HG02884 (cell line): ENCODE measurements at regions not wholly inside any gene's neighbourhood (a gene's known extent, or its start where the extent isn't known, plus 50 kb on each side); places are given as distances from the start of the nearest gene placed in this dataset.

ENCODE experiments used
- ATAC-seq: cut with Tn5 transposase; IDR thresholded peaks from one replicate; pipeline ENCODE4 v1.9.1; 2021; ENCODE audit warnings: mild to moderate bottlenecking, moderate library complexity; ENCODE audit not compliant: unreplicated experiment

- ATAC-seq, result no peak
Measured at GRCh38 chr13:57784633-57785032, 153.1 kb downstream of the PCDH17 start.

DNA sequence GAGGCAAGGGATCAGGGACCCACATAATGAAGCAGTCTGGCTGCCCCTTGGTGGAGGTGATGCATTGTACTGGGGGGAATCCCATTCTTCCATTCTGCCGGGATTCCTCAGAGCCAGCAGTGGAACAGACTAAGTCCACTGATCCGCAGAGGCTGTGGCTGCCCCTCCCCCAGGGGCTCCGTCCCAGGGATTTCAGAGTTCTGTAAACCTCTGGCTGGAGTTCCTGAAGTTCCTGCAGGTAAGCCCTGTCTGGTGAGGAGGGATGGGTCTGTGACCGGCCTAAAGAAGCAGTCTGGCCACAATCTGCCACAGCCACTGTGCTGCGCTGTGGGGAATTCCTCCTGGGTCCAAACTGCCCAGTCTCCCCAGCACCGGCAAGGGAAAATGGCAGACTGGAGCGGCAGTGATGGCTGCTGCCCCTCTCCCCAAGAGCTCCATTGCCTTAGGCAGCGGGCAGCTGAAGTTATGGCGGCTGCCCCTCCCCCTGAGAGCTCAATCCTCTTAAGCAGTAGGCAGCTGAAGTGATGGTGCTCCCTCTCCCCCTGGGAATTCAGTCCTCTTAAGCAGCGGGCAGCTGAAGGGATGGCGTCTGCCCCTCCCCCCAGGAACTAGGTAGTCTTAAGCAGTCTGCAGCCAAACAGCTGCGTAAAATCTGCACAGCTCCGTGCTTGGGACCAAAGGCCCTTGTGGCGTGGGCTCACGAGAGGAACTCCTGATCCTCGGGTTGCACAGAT, 155.7 kb downstream of the PCDH17 start:
- no peak for ATAC-seq

GRCh38 chr13:57799624-57800023, 168.1 kb downstream of the PCDH17 start:
- ATAC-seq, result no peak

GRCh38 chr13:57813651-57814050, 182.1 kb downstream of the PCDH17 start:
- no peak for ATAC-seq

DNA sequence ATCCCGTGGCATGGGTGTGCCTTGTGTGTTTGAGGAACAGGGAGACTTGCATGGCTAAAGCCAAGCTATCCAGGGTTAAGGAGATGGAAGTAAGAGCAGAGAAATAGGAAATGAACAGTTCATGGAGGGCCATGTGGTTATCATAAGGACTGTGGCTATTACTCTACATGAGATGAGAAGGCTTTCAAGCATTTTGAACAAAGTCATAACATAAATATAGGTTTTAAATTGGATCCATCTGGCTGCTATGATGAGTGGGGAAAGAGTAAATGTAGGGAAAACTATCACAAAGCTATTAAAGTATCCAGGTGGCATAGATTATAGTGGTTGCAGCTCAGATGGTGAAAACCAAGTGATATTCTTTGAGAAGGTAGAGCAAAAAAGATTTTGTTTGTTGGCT, 184.1 kb downstream of the PCDH17 start:
- no peak for ATAC-seq

DNA sequence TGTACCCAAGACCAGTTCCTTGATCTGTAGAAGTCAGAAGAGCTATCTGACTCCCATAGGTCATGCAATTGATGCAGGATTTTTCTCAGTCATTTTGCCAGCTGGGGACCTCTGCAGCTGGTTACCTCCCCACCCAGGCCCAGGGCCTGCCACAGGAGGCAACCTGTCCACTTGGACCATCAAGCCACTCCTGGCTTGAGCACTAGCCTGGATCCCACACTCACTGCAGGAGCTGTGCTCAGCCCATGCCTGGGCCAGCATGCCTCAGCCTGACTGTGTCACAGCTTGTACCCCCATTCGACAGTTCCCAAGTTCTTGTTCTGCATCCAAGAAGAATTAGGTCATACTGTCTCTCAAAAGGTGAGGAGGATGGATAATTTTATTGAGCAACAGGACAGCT, 189.4 kb downstream of the PCDH17 start:
- no peak for ATAC-seq

DNA sequence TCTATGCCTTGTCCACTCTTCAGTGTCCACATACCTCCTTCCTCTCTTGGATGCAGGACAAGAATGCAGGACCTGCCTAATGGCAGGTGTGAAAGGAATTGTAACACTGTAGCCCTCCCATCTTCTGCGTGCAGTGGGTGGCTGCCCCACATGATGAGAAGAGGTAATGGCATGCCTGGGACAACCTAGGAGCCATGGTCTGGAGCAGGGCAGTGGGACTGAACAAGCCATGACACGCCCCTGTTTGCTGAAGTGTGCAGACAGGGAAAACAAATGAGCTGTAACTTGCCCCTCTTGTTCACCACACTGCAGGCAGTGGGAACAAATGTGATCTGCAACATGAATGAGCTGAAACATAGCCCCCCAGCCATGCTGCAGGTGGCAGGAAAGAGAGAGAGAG, 192.2 kb downstream of the PCDH17 start:
- ATAC-seq, result no peak

DNA sequence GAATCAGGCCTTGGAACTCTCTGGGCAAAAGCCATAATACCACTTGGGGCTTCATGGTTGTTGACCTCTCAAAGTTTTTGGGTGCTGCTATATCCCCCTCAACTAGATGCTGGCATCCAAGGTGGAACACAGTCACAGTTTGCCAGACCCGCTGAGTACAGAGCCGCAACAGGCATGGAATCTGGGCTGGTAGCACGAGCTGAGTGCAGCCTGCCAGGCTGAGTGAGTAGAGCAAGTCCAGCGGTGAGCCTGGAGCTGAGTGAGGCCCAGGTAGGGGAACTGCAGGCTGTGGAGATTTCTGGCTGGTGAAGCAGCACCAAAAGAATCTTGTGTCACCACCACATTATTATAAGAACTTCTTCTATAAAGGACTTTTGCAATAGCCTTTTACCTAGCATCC, 192.6 kb downstream of the PCDH17 start:
- ATAC-seq, result no peak

DNA sequence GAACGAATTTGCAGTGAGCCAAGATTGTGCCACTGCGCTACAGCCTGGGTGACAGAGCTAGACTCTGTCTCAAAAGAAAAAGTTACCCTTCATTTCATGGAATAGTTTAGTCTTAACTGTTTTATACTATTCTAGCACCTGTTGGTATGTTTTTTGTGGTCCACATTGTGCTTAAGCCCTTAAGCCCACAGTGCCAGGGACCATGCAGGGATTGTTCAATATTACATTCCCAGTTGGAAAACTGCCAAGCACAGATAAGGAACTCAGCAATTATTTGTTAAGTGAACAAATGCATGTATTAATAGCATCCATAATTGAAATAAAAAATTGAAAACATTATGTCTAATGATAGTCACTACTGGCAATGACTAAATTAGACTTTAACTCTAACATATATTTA, 193.5 kb downstream of the PCDH17 start:
- ATAC-seq, result no peak

- ATAC-seq, result no peak
Measured at GRCh38 chr13:57829496-57829895, 198.0 kb downstream of the PCDH17 start.

GRCh38 chr13:57832187-57832586, 200.6 kb downstream of the PCDH17 start:
- ATAC-seq, result no peak

- no peak for ATAC-seq
Measured at GRCh38 chr13:57837801-57838200, 206.3 kb downstream of the PCDH17 start.

- ATAC-seq, result no peak
Measured at GRCh38 chr13:57843521-57843920, 212.0 kb downstream of the PCDH17 start.

- no peak for ATAC-seq
Measured at GRCh38 chr13:57846600-57847173, 215.1 kb downstream of the PCDH17 start.

DNA sequence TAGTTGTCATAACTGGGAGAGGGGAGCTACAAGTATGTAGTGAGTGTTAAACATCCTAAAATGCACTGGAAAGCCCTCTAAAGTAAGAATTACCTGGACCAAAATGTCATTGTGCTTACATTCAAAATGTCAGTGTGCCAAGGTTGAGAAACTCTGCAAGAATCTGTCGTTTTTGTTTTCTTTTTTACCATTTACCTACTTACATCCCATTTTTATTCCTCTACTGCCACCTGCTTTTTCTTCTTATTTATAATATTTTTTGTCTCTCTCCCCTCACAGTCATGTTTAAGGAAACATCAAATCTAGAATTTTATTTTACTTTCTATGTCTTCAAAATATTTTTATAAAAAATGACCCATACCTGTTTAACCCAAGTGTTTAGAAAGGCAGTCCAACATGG, 226.4 kb downstream of the PCDH17 start:
- no peak for ATAC-seq

DNA sequence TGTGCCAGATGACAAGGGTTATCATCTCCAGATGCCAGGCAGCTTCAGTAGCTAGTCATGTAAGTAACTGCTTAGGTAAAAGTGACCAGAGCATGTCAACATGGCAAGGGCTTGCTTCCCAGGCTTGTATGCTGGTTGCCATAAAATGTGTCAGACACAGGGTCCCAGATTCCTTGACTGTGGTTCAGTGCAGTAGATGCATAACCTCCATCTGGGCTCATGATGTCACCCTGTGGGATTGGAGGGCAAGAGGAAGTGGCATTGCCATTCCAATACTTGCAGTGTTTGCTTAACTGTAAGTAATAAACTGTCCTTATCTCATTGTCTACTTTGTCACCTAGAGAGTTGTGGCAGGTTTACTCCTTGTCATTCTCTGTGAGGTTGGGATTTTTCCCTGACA, 226.8 kb downstream of the PCDH17 start:
- no peak for ATAC-seq

GRCh38 chr13:57862879-57863278, 231.3 kb downstream of the PCDH17 start:
- no peak for ATAC-seq

DNA sequence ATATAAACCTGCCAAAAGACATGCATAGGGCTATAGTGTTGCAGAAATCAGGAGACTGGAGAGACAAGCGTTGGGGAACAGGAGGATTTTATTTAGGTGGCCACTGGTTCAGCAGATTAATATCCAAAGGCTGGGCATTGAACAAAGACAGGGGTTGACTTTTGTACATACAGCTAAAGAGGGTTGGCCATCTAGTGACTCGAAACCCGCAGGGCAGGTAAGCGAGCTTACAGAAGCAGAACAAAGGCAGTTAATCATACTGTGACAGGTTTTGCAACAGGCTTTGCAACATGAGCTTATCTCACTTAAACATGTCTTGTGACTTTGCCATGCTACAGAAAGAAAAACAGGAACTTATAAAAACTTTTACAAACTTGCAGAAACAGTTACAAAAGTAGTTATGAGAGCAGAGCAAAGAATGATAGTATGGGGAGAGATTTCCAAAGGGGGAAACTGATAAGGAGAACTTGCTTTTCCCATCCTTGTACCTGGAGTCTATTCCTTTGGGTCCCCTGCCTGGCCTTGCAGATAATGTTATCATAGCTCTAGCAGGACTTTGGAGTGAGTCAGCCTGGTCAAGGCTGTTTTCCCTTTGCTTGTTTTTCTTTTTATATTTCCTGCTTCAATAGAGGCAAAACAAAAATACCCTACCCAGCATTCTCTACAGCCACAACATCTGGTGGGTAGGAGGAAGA, 234.2 kb downstream of the PCDH17 start:
- no peak for ATAC-seq

GRCh38 chr13:57874530-57874929, 243.0 kb downstream of the PCDH17 start:
- ATAC-seq, result no peak

DNA sequence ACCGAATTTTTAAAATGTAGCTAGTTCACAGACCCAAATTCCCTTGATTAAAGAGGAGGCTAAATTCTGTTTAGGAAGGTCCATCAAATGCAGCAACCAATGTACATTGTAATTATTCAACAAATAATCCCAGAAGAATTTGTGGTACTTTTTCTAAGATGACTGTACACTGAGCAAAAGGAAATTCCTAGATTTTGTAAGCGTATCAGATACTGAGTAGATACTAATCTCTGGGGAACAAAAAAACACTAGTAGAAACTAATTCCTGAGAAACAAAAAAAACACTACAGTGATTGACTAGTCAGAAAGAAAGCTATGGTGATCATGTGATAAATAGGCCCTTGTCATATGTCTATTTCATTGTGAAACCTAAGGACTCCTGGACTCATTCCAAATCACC, 246.1 kb downstream of the PCDH17 start:
- ATAC-seq, result no peak

DNA sequence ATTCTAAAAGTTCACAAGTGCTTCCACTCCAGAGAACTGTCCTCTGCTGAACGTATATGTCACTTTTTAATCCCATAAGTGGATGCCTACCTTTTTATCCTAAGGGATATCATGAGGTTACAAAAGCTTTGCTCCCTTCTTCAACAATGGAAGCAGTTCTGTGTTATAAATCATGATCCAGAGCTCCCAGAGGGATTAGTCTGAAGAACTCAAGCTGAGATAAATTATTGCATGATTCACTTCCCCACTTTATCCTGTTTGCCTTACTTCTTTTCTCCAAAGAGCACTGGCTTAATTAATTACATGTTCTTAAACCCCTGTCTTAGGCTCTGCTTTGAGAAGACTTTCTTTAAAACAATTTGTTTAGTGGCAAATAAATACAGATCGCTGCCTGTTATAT, 246.7 kb downstream of the PCDH17 start:
- ATAC-seq, result no peak

DNA sequence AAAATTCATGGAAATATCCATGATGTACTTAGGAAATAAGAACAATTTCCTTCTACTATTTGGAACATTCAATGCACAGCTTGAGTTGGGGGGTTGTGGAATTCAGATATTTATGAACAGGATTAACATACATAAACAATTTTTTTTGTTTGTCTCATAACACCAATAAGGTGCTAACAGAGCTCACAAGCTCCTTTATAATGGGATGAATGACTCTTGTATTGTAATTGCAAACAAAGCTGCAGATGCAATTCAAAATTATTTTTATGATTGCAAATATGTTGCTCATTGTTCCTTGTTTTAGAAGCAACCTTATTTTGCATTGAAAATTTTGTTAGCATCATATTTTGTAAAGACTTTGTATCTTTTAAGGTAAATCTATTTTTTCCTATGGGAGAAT, 265.7 kb downstream of the PCDH17 start:
- no peak for ATAC-seq
